GM18498 (cell line): ENCODE measurements at regions not wholly inside any gene's neighbourhood (a gene's known extent, or its start where the extent isn't known, plus 50 kb on each side); places are given as distances from the start of the nearest gene placed in this dataset.
"Not testable (repeated sequence)": the region's sequence is repeated elsewhere in the genome, so short reads cannot be mapped to it uniquely, and the experiment has no call there.

ENCODE experiments used
- ATAC-seq: cut with Tn5 transposase; IDR thresholded peaks from one replicate; pipeline ENCODE4 v1.9.1; 2021; ENCODE audit warnings: mild to moderate bottlenecking, moderate library complexity; ENCODE audit not compliant: unreplicated experiment

- ATAC-seq = no peak
Observed at GRCh38 chr5:128722551-128722950, 184.5 kb upstream of the FBN2 start.

DNA sequence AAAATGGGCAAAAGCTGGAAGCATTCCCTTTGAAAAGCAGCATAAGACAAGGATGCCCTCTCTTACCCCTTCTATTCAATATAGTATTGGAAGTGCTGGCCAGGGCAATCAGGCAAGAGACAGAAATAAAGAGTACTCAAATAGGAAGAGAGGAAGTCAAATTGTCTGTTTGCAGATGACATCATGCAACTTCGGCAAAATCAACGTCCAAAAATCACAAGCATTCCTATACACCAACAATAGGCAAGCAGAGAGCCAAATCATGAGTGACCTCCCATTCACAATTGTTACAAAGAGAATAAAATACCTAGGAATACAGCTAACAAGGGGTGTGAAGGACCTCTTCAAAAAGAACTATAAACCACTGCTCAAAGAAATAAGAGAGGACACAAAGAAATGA is 192.0 kb upstream of the FBN2 start:
- ATAC-seq = not testable (repeated sequence)

DNA sequence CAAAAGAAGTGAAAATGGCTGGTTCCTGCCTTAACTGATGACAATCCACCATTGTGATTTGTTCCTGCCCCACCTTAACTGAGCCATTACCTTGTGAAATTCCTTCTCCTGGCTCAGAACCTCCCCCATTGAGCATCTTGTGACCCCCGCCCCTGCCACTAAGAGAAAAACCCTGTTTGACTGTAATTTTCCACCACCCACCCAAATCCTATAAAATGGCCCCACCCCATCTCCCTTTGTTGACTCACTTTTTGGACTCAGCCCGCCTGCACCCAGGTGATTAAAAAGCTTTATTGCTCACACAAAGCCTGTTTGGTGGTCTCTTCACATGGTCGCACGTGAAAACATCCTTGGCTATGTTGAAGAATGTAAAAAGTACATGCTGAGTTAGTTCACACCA is 197.6 kb upstream of the FBN2 start:
- not testable (repeated sequence) for ATAC-seq

- ATAC-seq = no peak
Observed at GRCh38 chr5:128736553-128736952, 198.5 kb upstream of the FBN2 start.

GRCh38 chr5:128749136-128749898 is 211.3 kb upstream of the FBN2 start:
- ATAC-seq = no peak

GRCh38 chr5:128750155-128750554 is 212.1 kb upstream of the FBN2 start:
- no peak for ATAC-seq

DNA sequence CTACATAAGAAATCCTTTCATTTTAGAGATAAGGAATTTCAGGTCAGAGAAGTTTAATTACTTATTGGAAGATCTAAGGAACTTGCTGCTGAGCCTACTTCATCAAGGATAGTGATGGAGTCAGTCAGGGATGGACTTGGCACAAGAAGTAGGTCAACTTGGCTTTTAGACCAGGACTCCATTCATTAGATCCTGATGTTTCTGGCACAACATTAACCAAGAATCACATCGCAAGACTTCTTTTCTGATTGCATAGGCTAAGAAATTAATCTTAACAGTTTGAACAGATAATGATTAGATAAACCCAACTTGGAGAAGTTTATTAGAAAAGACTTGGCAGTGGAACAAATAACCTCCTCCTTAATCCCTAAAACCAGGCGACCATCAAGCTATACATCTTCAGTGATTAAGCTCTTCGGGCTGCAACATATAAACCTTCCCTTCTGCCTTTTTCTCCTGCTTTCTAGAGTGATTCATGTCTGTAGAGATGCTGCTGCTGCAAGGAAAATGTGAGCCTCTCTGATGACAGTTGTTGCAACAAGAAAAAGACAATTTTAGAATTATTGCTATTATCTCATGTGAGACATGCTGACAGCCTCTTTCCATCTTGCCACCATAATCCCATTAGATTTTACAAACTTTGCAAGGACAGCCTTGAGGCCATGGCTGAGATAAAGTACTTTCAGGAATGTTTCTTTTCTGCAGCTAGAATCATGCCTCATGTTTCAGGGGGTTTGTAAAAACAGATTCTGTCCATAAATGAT is 207.9 kb upstream of the SLC27A6 start:
- no peak for ATAC-seq

DNA sequence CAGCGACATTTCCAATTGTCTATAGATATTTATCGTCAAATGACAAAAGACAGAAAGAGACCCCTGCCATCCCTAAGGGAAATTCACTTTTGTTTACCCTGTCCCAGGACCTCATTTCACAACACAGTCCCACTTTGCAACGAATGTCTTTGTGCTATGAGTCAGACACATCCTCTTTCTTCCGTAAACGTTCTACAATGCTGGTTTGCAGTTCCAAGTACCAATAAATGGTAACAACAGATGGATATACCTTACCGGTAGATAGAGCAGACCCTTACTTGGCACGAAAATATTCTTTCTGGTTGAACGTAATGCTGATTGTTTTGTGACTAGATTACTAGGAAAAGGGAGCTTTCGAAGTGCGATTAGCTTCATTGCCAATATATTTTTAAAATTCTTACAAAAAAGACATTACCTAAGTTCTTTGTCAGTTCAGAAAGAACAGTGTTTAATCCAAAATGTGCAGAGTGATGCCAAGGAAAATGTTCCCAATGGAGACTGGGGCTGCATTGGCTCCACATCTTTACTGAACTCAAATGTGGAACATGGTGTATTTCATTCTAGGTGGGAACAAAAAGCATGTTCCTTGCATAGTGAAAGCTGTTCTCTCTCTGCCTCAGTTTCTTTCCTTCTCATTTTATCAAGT is 202.5 kb upstream of the SLC27A6 start:
- ATAC-seq = no peak

GRCh38 chr5:128763321-128763720 is 202.0 kb upstream of the SLC27A6 start:
- ATAC-seq = no peak

DNA sequence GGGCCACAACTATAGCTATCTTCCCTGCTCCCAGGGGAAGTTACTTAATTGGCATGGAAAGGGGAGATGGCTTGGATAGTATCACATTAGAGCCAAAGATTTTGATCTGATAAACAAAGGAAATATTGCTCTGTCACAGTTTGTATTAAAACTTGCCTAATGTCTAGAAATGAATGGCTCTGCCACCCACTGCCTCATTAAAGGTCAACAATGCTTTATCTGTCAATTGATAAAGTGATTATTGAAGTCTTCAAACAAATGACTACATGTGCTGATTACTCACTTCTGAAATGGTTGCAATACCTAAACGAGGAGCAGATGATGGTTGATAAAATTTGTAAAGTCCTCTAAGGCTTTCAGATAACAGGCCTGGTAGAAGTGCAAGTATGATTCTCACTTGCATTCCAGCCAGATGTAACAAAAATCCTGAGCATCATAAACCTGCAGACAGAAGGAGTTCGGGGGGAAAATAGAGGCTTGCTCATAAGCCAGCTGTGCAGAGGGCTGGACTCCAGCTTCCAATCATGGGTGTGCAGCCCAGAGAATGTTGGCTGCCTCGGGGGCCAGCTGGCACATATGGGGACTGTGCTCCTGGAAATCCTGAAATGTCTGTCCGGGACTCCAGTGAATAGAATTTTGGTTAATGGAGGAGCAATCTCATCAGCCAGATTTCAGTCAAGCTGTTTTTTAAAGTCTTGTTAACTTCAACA is 200.5 kb upstream of the SLC27A6 start:
- ATAC-seq = no peak

GRCh38 chr5:128765448-128766061 is 199.7 kb upstream of the SLC27A6 start:
- ATAC-seq = no peak

- ATAC-seq = no peak
Observed at GRCh38 chr5:128766406-128766805, 198.9 kb upstream of the SLC27A6 start.

DNA sequence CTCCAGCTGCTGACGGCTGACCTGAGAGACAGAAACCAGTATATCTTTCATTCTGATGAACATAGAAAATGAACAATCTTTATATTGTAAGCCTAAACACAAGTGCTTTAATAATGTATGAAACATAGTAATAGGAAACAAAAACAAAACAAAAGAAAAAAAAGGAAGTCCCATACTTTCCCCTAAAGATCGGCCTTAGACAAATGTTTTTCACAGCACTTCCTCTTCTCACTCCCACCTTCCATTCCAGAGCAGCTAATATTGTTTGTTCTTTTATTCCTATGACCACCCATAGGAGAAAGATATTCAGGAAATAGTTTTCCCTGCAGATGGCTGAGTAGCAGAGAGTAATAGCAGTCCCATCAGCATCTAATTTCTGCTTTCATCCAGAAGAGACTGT is 194.4 kb upstream of the SLC27A6 start:
- ATAC-seq = no peak

GRCh38 chr5:128772356-128772755 is 192.9 kb upstream of the SLC27A6 start:
- no peak for ATAC-seq

DNA sequence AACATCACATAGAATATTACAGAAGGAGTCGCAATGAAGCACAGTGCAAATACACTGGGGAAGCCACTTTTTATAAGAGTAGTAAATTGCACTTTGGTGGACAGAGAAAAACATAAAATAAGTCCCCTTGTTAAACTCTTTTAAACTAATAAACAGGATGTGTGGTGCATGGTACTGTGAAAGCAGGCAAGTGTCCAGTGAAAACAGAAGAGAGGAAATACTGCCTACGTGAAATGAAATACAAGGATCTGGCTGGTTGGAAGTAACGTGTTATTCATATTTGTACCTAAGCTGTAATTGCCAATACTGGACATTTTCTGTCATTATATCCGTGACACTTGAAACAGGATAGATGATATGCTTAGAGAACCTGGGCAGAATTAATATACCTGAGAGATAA is 191.9 kb upstream of the SLC27A6 start:
- no peak for ATAC-seq

GRCh38 chr5:128774605-128775004 is 190.7 kb upstream of the SLC27A6 start:
- ATAC-seq = peak; percentile 66

- no peak for ATAC-seq
Observed at GRCh38 chr5:128775558-128775957, 189.7 kb upstream of the SLC27A6 start.

DNA sequence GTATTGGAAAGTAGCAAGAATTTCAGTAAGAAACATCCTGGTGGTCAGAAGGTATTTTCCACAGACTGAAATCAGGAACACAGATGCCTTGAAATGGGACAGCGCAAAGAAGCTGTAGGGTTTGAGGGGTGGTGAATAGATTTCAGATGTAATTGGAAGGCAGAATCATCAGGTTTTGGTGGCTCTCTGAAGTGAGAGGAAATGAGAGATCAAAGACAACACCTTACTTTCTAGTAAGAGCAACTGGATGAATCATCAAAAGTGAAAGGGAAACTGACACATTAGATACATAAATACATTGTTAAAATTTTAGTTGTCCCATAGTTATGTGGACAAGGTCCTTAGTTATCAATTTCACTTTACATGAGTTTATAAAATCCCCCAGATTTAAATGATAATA is 188.2 kb upstream of the SLC27A6 start:
- peak; percentile 87 for ATAC-seq

DNA sequence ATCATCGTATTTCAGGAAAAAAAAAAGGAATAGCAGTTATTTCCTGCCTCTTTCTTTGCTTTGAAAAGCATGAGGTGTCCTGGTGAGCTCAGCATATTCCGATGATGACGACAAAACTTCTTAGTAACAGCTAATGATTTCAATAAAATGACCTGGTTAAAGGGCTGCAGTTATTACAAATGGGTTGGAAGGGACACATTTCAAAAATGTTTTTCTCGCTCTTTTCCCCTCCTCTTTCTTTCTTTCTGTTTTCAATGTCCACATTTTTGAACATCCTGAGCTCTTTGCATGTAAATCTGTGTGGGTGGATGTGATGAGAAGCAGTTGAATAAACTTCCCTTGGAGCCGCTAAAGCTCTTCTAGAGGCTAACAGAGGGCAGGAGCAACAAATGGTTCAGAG is 186.8 kb upstream of the SLC27A6 start:
- no peak for ATAC-seq

DNA sequence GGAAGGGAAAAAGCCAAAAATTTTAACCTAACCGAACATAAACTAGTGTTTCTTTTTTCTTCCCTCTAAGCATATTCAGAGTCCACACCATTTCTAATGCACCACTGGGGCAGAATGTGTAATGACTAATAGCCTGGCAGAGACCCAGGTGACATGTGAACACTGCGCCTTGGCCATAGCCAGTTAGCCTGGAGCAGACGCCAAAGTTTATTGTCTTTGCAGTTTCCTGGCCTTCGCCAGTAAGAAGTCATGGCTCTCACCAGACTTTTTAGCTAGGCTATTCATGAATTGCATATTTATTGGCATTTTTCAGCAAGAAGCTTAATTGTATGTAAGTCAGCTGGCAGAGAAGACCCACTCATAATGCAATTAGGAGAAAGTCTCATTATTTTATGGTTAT is 182.8 kb upstream of the SLC27A6 start:
- no peak for ATAC-seq

- ATAC-seq = no peak
Observed at GRCh38 chr5:128784726-128785125, 180.6 kb upstream of the SLC27A6 start.
